DOHH2 (cell line): ENCODE measurements at regions not wholly inside any gene's neighbourhood (a gene's known extent, or its start where the extent isn't known, plus 50 kb on each side); places are given as distances from the start of the nearest gene placed in this dataset.

Source experiments
- H3F3A ChIP-seq: fragments of 200-600 bp; sonication (generic), shearing (Covaris generic); 2 replicates; pipeline ENCODE4 v1.6.0; 2016; ENCODE audit warnings: antibody characterized with exemption, mild to moderate bottlenecking; ENCODE audit not compliant: control insufficient read depth, insufficient read depth
- H3K27ac ChIP-seq: fragments of 200-600 bp; sonication (generic); 2 replicates; pipeline ENCODE4 v1.5.1; 2014; ENCODE audit warnings: low read depth, mild to moderate bottlenecking, low read length, moderate library complexity
- H3K27me3 ChIP-seq: fragments of 200-600 bp; sonication (generic); 2 replicates; pipeline ENCODE4 v1.6.1; 2014; ENCODE audit warnings: mild to moderate bottlenecking, low read length, mixed read lengths; ENCODE audit not compliant: control insufficient read depth
- H3K36me3 ChIP-seq: fragments of 200-600 bp; sonication (generic); 2 replicates; pipeline ENCODE4 v1.6.1; 2014; ENCODE audit warnings: mild to moderate bottlenecking, low read length, moderate library complexity, mixed read lengths; ENCODE audit not compliant: control insufficient read depth
- H3K4me1 ChIP-seq: fragments of 200-600 bp; sonication (generic); 2 replicates; pipeline ENCODE4 v1.6.1; 2014; ENCODE audit warnings: mild to moderate bottlenecking, low read length, mixed read lengths; ENCODE audit not compliant: control insufficient read depth
- H3K4me2 ChIP-seq: fragments of 200-600 bp; sonication (generic); 2 replicates; pipeline ENCODE4 v1.6.0; 2014; ENCODE audit warnings: mild to moderate bottlenecking, low read length, moderate library complexity
- H3K4me3 ChIP-seq: fragments of 200-600 bp; sonication (generic); 2 replicates; pipeline ENCODE4 v1.5.1; 2014; ENCODE audit warnings: mild to moderate bottlenecking, low read length, mixed read lengths
- H3K79me2 ChIP-seq: fragments of 200-600 bp; sonication (generic); 2 replicates; pipeline ENCODE4 v1.6.1; 2014; ENCODE audit warnings: mild to moderate bottlenecking, low read length, mixed read lengths; ENCODE audit not compliant: control insufficient read depth
- H3K9me2 ChIP-seq: fragments of 200-600 bp; sonication (generic); replicated peaks from 2 replicates; pipeline ENCODE4 v1.6.1; 2014; ENCODE audit warnings: mild to moderate bottlenecking, low read length, mixed read lengths; ENCODE audit not compliant: control insufficient read depth
- H3K9me3 ChIP-seq: fragments of 200-600 bp; sonication (generic); 2 replicates; pipeline ENCODE4 v1.6.1; 2014; ENCODE audit warnings: antibody characterized with exemption, low read length, mixed read lengths; ENCODE audit not compliant: control insufficient read depth, insufficient read depth
- H4K20me1 ChIP-seq: fragments of 200-600 bp; sonication (generic); 2 replicates; pipeline ENCODE4 v1.6.0; 2014; ENCODE audit warnings: low read depth, mild to moderate bottlenecking, antibody characterized with exemption, low read length, moderate library complexity; ENCODE audit not compliant: control insufficient read depth, insufficient read depth
- CTCF ChIP-seq: fragments of 200-600 bp; sonication (generic); IDR thresholded peaks from one replicate; pipeline ENCODE4 v1.5.1; 2014; ENCODE audit warnings: antibody characterized with exemption, mild to moderate bottlenecking, low read depth, low read length; ENCODE audit not compliant: poor library complexity, severe bottlenecking
- EZH2phosphoT487 ChIP-seq: fragments of 200-600 bp; sonication (generic); IDR thresholded peaks from 2 replicates; pipeline ENCODE4 v1.6.1; 2017; ENCODE audit warnings: borderline replicate concordance, mild to moderate bottlenecking, antibody characterized with exemption, low read length, moderate library complexity, mixed read lengths

GRCh38 chr1:229810140-229810539, 184.1 kb downstream of the URB2 start:
- H3K9me3 ChIP-seq: peaks cover 4% of the 10 kb centered on the region; the same call in 1 of the 2 replicates
- H3K27me3 ChIP-seq: peaks cover 3% of the 10 kb centered on the region; the same call in 1 of the 2 replicates
- H3K4me1 ChIP-seq: no peaks in the 10 kb centered on the region
- no peak for TF ChIP-seq EZH2phosphoT487
- no peaks in the 10 kb centered on the region for H3K9me2 ChIP-seq
- H3K4me2 ChIP-seq: no peak overlapping the region
- H3F3A ChIP-seq: no peaks in the 10 kb centered on the region
- no peaks in the 10 kb centered on the region for H3K79me2 ChIP-seq
- no peaks in the 10 kb centered on the region for H4K20me1 ChIP-seq
- H3K4me3 ChIP-seq: no peak overlapping the region
- H3K36me3 ChIP-seq: no peaks in the 10 kb centered on the region
- no peak overlapping the region for H3K27ac ChIP-seq

GRCh38 chr1:229810961-229811360, 184.9 kb downstream of the URB2 start:
- Histone ChIP-seq H4K20me1 (no peaks in the 10 kb centered on the region), H3K9me3 (no peaks in the 10 kb centered on the region), H3K4me3 (no peak overlapping the region), H3K79me2 (no peaks in the 10 kb centered on the region), H3K9me2 (no peaks in the 10 kb centered on the region), H3F3A (no peaks in the 10 kb centered on the region), H3K4me1 (no peaks in the 10 kb centered on the region), H3K27ac (no peak overlapping the region), H3K36me3 (no peaks in the 10 kb centered on the region), H3K4me2 (no peak overlapping the region), H3K27me3 (peaks cover 3% of the 10 kb centered on the region; the same call in 1 of the 2 replicates)
- TF ChIP-seq EZH2phosphoT487: no peak

GRCh38 chr1:229812148-229812547, 186.1 kb downstream of the URB2 start:
- H3F3A ChIP-seq: no peaks in the 10 kb centered on the region
- H4K20me1 ChIP-seq: no peaks in the 10 kb centered on the region
- H3K36me3 ChIP-seq: no peaks in the 10 kb centered on the region
- H3K9me3 ChIP-seq: no peaks in the 10 kb centered on the region
- H3K4me3 ChIP-seq: no peak overlapping the region
- TF ChIP-seq EZH2phosphoT487 (no peak), CTCF (no peak)
- H3K27ac ChIP-seq: no peak overlapping the region
- H3K4me2 ChIP-seq: no peak overlapping the region
- no peaks in the 10 kb centered on the region for H3K9me2 ChIP-seq
- no peaks in the 10 kb centered on the region for H3K4me1 ChIP-seq
- no peaks in the 10 kb centered on the region for H3K79me2 ChIP-seq
- peaks cover 14% of the 10 kb centered on the region for H3K27me3 ChIP-seq

GRCh38 chr1:229812693-229813092, 186.6 kb downstream of the URB2 start:
- H3F3A ChIP-seq: no peaks in the 10 kb centered on the region
- no peak overlapping the region for H3K4me2 ChIP-seq
- H3K4me3 ChIP-seq: no peak overlapping the region
- H3K27me3 ChIP-seq: peaks cover 17% of the 10 kb centered on the region
- H3K79me2 ChIP-seq: no peaks in the 10 kb centered on the region
- no peaks in the 10 kb centered on the region for H3K9me3 ChIP-seq
- H3K4me1 ChIP-seq: no peaks in the 10 kb centered on the region
- H3K9me2 ChIP-seq: no peaks in the 10 kb centered on the region
- no peak overlapping the region for H3K27ac ChIP-seq
- TF ChIP-seq CTCF (no peak), EZH2phosphoT487 (no peak)
- H4K20me1 ChIP-seq: no peaks in the 10 kb centered on the region
- H3K36me3 ChIP-seq: no peaks in the 10 kb centered on the region
